HepG2 (cell line): ENCODE measurements at regions not wholly inside any gene's neighbourhood (a gene's known extent, or its start where the extent isn't known, plus 50 kb on each side); places are given as distances from the start of the nearest gene placed in this dataset.

Source experiments
- ATAC-seq: fragments of 200-7000 bp; cut with Tn5 transposase; 3 replicates; pipeline ENCODE4 v1.9.1; 2020; ENCODE audit warnings: mild to moderate bottlenecking, moderate library complexity
- BruUV-seq: library from RNA; stranded (reverse); fragments of 400-500 nt; replicated peaks from 2 replicates; lab custom pipeline; 2021; lab: Mats Ljungman, UMichigan
- CTCF ChIA-PET: fragments of 300-600 bp; formaldehyde crosslinking; extraction: SDS; loops from one replicate; lab custom pipeline; 2021; ENCODE audit warnings: low total read pairs, inconsistent platforms, low intra/inter-chr PET ratio; lab: Yijun Ruan, JAX
- POLR2A ChIA-PET: fragments of 350-600 bp; sonication (Branson Sonifier 250); formaldehyde crosslinking; loops from one replicate; lab custom pipeline; 2020; ENCODE audit warnings: antibody characterized with exemption, inconsistent platforms; lab: Yijun Ruan, JAX
- DNase-seq: peaks from one replicate; pipeline ENCODE4 v3.0.0-alpha.2; 2015; ENCODE audit warnings: low spot score
- FAIRE-seq: peaks from 3 replicates; lab custom pipeline; 2011; peaks lifted over from hg19 to GRCh38; lab: Jason Lieb, UNC
- H2AFZ ChIP-seq: one replicate; pipeline ENCODE4 v1.6.1; 2011; ENCODE audit warnings: low read length, inconsistent platforms
- H3K27ac ChIP-seq: fragments of 300-600 bp; 3 replicates; pipeline ENCODE4 v1.8.0; 2011; ENCODE audit warnings: mixed run types, mild to moderate bottlenecking, mixed read lengths, low read length, inconsistent platforms; ENCODE audit not compliant: insufficient read depth; ENCODE audit errors: extremely low read length
- H3K27me3 ChIP-seq, 2 experiments: fragments of 200-600 bp in 1 of 2; 2 replicates in 1 of 2; 3 replicates in 1 of 2; pipeline versions ENCODE4 v1.6.0 to v1.8.0; 2011; ENCODE audit warnings: low read length in 2 of 2, mild to moderate bottlenecking in 2 of 2, moderate library complexity in 2 of 2, inconsistent platforms in 1 of 2; ENCODE audit not compliant: insufficient read depth in 2 of 2, control insufficient read depth in 1 of 2
- H3K36me3 ChIP-seq, 2 experiments: fragments of 200-600 bp in 1 of 2; replicated peaks in 1 of 2; 2 replicates in 1 of 2; 3 replicates in 1 of 2; pipeline versions ENCODE4 v1.5.1 to v1.8.0; 2011; ENCODE audit warnings: low read length in 2 of 2, inconsistent platforms in 1 of 2; ENCODE audit not compliant: insufficient read depth in 2 of 2, control insufficient read depth in 1 of 2
- H3K4me1 ChIP-seq: 2 replicates; pipeline ENCODE4 v1.5.1; 2012; ENCODE audit warnings: low read length, inconsistent platforms; ENCODE audit not compliant: insufficient read depth
- H3K4me2 ChIP-seq: 2 replicates; pipeline ENCODE4 v1.6.0; 2011; ENCODE audit warnings: low read depth, low read length, inconsistent platforms
- H3K4me3 ChIP-seq, 3 experiments: fragments of 200-600 bp in 1 of 3; sonication (generic), shearing (Covaris generic) in 1 of 3; replicated peaks in 1 of 3; 2 replicates each; pipeline ENCODE4 v1.5.1; 2011 to 2016; ENCODE audit warnings: low read length in 3 of 3, inconsistent platforms in 2 of 3, low read depth in 2 of 3, mild to moderate bottlenecking in 2 of 3, control low read depth in 1 of 3, mixed read lengths in 1 of 3; ENCODE audit not compliant: insufficient read depth in 1 of 3
- H3K79me2 ChIP-seq: one replicate; pipeline ENCODE4 v1.6.1; 2011; ENCODE audit warnings: low read length, inconsistent platforms; ENCODE audit not compliant: insufficient read depth
- H3K9ac ChIP-seq: 2 replicates; pipeline ENCODE4 v1.6.0; 2011; ENCODE audit warnings: mild to moderate bottlenecking, low read depth, low read length, inconsistent platforms; ENCODE audit not compliant: insufficient read depth
- H3K9me3 ChIP-seq: 2 replicates; pipeline ENCODE4 v1.5.1; 2012; ENCODE audit warnings: mild to moderate bottlenecking, low read length
- H4K20me1 ChIP-seq: 2 replicates; pipeline ENCODE4 v1.6.0; 2011; ENCODE audit warnings: inconsistent platforms, mild to moderate bottlenecking, low read length, moderate library complexity; ENCODE audit not compliant: insufficient read depth
- ATAD3A ChIP-seq: sonication (generic); formaldehyde crosslinking; IDR thresholded peaks from 2 replicates; pipeline ENCODE4 v1.4.0; 2020; ENCODE audit warnings: missing genetic modification reagents
- BCL6 ChIP-seq: IDR thresholded peaks from 2 replicates; pipeline ENCODE4 v1.6.1; 2016; ENCODE audit warnings: missing genetic modification reagents, missing compliant biosample characterization
- HIVEP1 ChIP-seq: sonication (generic); formaldehyde crosslinking; IDR thresholded peaks from 2 replicates; pipeline ENCODE4 v1.4.0; 2020; ENCODE audit warnings: mild to moderate bottlenecking, missing genetic modification reagents
- NFE2 ChIP-seq: sonication (generic); formaldehyde crosslinking; IDR thresholded peaks from 2 replicates; pipeline ENCODE4 v1.4.0; 2020; ENCODE audit warnings: missing genetic modification reagents
- SKI ChIP-seq: fragments of 450-650 bp; IDR thresholded peaks from one replicate; pipeline ENCODE4 v1.6.1; 2018; ENCODE audit warnings: mild to moderate bottlenecking; ENCODE audit not compliant: partially characterized antibody
- TSC22D2 ChIP-seq: sonication (generic); formaldehyde crosslinking; IDR thresholded peaks from 2 replicates; pipeline ENCODE4 v1.5.1; 2020; ENCODE audit warnings: missing genetic modification reagents, mild to moderate bottlenecking, borderline replicate concordance
- ZMAT3 ChIP-seq: sonication (generic); formaldehyde crosslinking; conservative IDR thresholded peaks from 2 replicates; pipeline ENCODE4 v1.7.0; 2021; ENCODE audit warnings: missing genetic modification reagents
- ZNF343 ChIP-seq: sonication (generic); formaldehyde crosslinking; IDR thresholded peaks from 2 replicates; pipeline ENCODE4 v1.4.0; 2020; ENCODE audit warnings: mild to moderate bottlenecking, missing genetic modification reagents
- ZNF44 ChIP-seq: sonication (generic); formaldehyde crosslinking; IDR thresholded peaks from 2 replicates; pipeline ENCODE4 v1.5.1; 2020; ENCODE audit warnings: mild to moderate bottlenecking, missing genetic modification reagents
- ZNF570 ChIP-seq: sonication (generic); formaldehyde crosslinking; IDR thresholded peaks from 2 replicates; pipeline ENCODE4 v1.4.0; 2020; ENCODE audit warnings: mild to moderate bottlenecking, missing genetic modification reagents, borderline replicate concordance
- ZNF615 ChIP-seq: sonication (generic); formaldehyde crosslinking; IDR thresholded peaks from 2 replicates; pipeline ENCODE4 v1.5.0; 2020; ENCODE audit warnings: mild to moderate bottlenecking, missing genetic modification reagents, borderline replicate concordance
- ZNF788 ChIP-seq: sonication (generic); formaldehyde crosslinking; IDR thresholded peaks from 2 replicates; pipeline ENCODE4 v1.5.0; 2020; ENCODE audit warnings: mild to moderate bottlenecking, missing genetic modification reagents, borderline replicate concordance
- ZZZ3 ChIP-seq: sonication (generic); formaldehyde crosslinking; IDR thresholded peaks from 2 replicates; pipeline ENCODE4 v1.4.0; 2020; ENCODE audit warnings: missing genetic modification reagents, mild to moderate bottlenecking, borderline replicate concordance
- WGBS: methylation state at CpG from one replicate; pipeline ENCODE4 v1.1.6; 2017; ENCODE audit warnings: low lambda C conversion rate; 5-methylcytosine and 5-hydroxymethylcytosine counted together
- in situ Hi-C: cut with HindIII; loops from 2 replicates; pipeline ENCODE4 v1.10.0; 2017; ENCODE audit warnings: low pct_unique_long_range_greater_than_20kb; ENCODE audit not compliant: extremely low pct_ligation_motif_present
- intact Hi-C: fragments of 100-400 bp; cut with micrococcal nuclease; formaldehyde crosslinking; loops from one replicate; pipeline ENCODE4 v1.10.0; 2022; ENCODE audit not compliant: unreplicated experiment
- TF ChIP-seq, protein P1 (sequence below): sonication (generic); formaldehyde crosslinking; IDR thresholded peaks from 2 replicates; pipeline ENCODE4 v1.4.0; 2020; ENCODE audit warnings: missing genetic modification reagents

DNA sequence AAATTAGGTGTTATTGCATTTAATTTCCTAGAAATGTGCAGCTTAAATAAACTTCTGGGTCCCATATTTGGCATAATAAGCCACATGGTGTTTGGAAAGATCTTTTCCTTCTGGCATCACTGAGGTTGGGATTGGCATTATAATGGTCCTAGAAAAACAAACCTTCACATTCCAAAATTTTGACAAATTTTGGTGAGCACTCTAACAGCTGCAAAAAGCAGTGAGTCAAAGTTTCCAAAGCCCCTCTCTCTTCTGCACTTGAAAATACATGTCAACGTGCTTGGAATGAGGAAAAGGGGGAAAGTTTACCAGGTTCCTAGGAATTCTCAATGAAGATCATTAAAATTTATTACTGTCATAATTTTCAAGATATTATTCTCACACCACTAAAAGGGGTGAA is 77.8 kb upstream of the STK17B start:
- POLR2A ChIA-PET = no interaction called here

DNA sequence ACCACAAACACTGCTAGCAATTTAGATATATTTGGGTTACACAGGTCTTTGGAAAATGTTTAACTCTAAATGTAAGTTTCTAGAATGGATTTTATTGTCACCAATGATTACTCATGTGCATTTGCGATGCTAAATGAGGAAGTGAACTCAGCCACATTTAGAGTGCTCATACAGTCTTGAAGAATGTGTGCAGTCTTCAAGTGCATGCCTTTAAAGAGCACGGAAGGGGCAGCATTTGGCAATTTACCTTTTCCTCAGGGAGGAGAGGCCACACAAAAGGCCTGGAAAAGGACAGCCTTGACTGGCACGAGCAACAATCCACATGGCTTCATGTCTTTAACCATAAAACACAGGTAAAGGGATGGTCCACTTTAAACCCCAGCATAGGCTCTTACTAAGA is 78.5 kb upstream of the STK17B start:
- no peaks in the 10 kb centered on the region for H3K9me3 ChIP-seq
- in situ Hi-C loops = no loop called here
- H3K4me3 ChIP-seq = no peak overlapping the region
- CTCF ChIA-PET = no interaction called here
- H3K9ac ChIP-seq = no peak overlapping the region
- POLR2A ChIA-PET = no interaction called here
- intact Hi-C loops = no loop called here
- H3K4me1 ChIP-seq = no peaks in the 10 kb centered on the region
- no peak overlapping the region for H2AFZ ChIP-seq
- no peak overlapping the region for H3K27ac ChIP-seq
- H3K79me2 ChIP-seq = no peaks in the 10 kb centered on the region
- DNase-seq (no peak), ATAC-seq (no peak), FAIRE-seq (no peak)
- TF ChIP-seq NFE2 = no peak
- TF ChIP-seq ZNF788 (CRISPR knock-in tag) = no peak
- no peak for TF ChIP-seq ZNF615
- no peaks in the 10 kb centered on the region for H3K36me3 ChIP-seq
- no peaks in the 10 kb centered on the region for H4K20me1 ChIP-seq
- no peaks in the 10 kb centered on the region; a peak in 1 of 5 replicates for H3K27me3 ChIP-seq
- H3K4me2 ChIP-seq = no peak overlapping the region
- no TSS peak for BruUV-seq
- 12% methylated on average over 3 of the region's 3 CpGs for WGBS

More for the DNA sequence above, 77.8 kb upstream of the STK17B start:
- in situ Hi-C loops (no loop called here), intact Hi-C loops (no loop called here)
- no peak overlapping the region for H3K9ac ChIP-seq
- DNase-seq = no peak
- no peak overlapping the region for H3K27ac ChIP-seq
- H3K4me2 ChIP-seq = no peak overlapping the region
- no peaks in the 10 kb centered on the region for H3K9me3 ChIP-seq
- no peak overlapping the region for H2AFZ ChIP-seq
- H3K4me3 ChIP-seq = no peak overlapping the region
- no peaks in the 10 kb centered on the region; a peak in 1 of 5 replicates for H3K27me3 ChIP-seq
- 8% methylated on average over 1 of the region's 1 CpG for WGBS
- no peak for ATAC-seq
- no peak for TF ChIP-seq SKI
- no peak for TF ChIP-seq ZMAT3
- TF ChIP-seq, protein P1, sequence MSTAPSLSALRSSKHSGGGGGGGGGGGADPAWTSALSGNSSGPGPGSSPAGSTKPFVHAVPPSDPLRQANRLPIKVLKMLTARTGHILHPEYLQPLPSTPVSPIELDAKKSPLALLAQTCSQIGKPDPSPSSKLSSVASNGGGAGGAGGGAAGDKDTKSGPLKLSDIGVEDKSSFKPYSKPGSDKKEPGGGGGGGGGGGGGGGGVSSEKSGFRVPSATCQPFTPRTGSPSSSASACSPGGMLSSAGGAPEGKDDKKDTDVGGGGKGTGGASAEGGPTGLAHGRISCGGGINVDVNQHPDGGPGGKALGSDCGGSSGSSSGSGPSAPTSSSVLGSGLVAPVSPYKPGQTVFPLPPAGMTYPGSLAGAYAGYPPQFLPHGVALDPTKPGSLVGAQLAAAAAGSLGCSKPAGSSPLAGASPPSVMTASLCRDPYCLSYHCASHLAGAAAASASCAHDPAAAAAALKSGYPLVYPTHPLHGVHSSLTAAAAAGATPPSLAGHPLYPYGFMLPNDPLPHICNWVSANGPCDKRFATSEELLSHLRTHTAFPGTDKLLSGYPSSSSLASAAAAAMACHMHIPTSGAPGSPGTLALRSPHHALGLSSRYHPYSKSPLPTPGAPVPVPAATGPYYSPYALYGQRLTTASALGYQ (CRISPR knock-in tag) = no peak
- no peak for TF ChIP-seq ATAD3A (CRISPR knock-in tag)
- no peak for TF ChIP-seq ZZZ3 (CRISPR knock-in tag)
- TF ChIP-seq HIVEP1 (CRISPR knock-in tag) = no peak
- no peak for TF ChIP-seq TSC22D2 (CRISPR knock-in tag)
- TF ChIP-seq ZNF570 = no peak
- TF ChIP-seq ZNF343 (CRISPR knock-in tag) = no peak
- TF ChIP-seq BCL6 = no peak
- TF ChIP-seq ZNF44 (CRISPR knock-in tag) = no peak
- H3K79me2 ChIP-seq = no peaks in the 10 kb centered on the region
- no TSS peak for BruUV-seq
- no peaks in the 10 kb centered on the region for H4K20me1 ChIP-seq
- CTCF ChIA-PET = no interaction called here
- FAIRE-seq = no peak
- no peaks in the 10 kb centered on the region for H3K4me1 ChIP-seq
- no peaks in the 10 kb centered on the region for H3K36me3 ChIP-seq
